HCT116 (cell line): ENCODE measurements at regions not wholly inside any gene's neighbourhood (a gene's known extent, or its start where the extent isn't known, plus 50 kb on each side); places are given as distances from the start of the nearest gene placed in this dataset.

Experiments used
- ATAC-seq: fragments of 200-7000 bp; cut with Tn5 transposase; 2 replicates; pipeline ENCODE4 v1.9.1; 2020; ENCODE audit warnings: mild to moderate bottlenecking, moderate library complexity
- BruUV-seq: library from RNA; stranded (reverse); fragments of 400-500 nt; replicated peaks from 2 replicates; lab custom pipeline; 2021; lab: Mats Ljungman, UMichigan
- CTCF ChIA-PET: fragments of 300-600 bp; sonication (Branson Sonifier 250); formaldehyde crosslinking; loops from one replicate; lab custom pipeline; 2021; ENCODE audit warnings: antibody characterized with exemption; lab: Charles Lee
- POLR2A ChIA-PET: fragments of 300-600, 350-600 bp; sonication (Branson Sonifier 250); formaldehyde crosslinking; loops from one replicate; lab custom pipeline; 2021; ENCODE audit warnings: antibody characterized with exemption; lab: Charles Lee
- RAD21 ChIA-PET, 2 experiments: fragments of 300-600 bp; sonication (Branson Sonifier 250); formaldehyde crosslinking; loops; one replicate each; lab custom pipeline; 2023; ENCODE audit warnings: low total read pairs in 2 of 2; ENCODE audit not compliant: uncharacterized antibody in 2 of 2, unreplicated experiment in 2 of 2, low non-redundant PET in 1 of 2; lab: Charles Lee
- DNase-seq: peaks from one replicate; pipeline ENCODE4 v3.0.0-alpha.2; 2010; ENCODE audit warnings: low read depth, low spot score
- H2AFZ ChIP-seq: fragments of 200-600 bp; shearing (Covaris generic), sonication (generic); 2 replicates; pipeline ENCODE4 v1.6.1; 2017; ENCODE audit warnings: low read depth, mixed run types, mixed read lengths, antibody characterized with exemption, low read length; ENCODE audit not compliant: poor library complexity, severe bottlenecking
- H3K27ac ChIP-seq: 2 replicates; pipeline ENCODE4 v1.5.1; 2012; ENCODE audit warnings: low read depth, low read length
- H3K27me3 ChIP-seq: fragments of 200-600 bp; sonication (generic); 2 replicates; pipeline ENCODE4 v1.6.1; 2016; ENCODE audit warnings: mixed run types, low read length, mixed read lengths; ENCODE audit not compliant: insufficient read depth
- H3K36me3 ChIP-seq, 2 experiments: fragments of 200-500 bp in 1 of 2; fragments of 200-600 bp in 1 of 2; sonication (Bioruptor generic) in 1 of 2; sonication (generic) in 1 of 2; 2 replicates each; pipeline versions ENCODE4 v1.5.1 to v1.6.1; 2014 to 2016; ENCODE audit warnings: low read length in 2 of 2, inconsistent platforms in 1 of 2, mixed read lengths in 1 of 2, mixed run types in 1 of 2; ENCODE audit not compliant: insufficient read depth in 2 of 2, control insufficient read depth in 1 of 2
- H3K4me1 ChIP-seq, 2 experiments: fragments of 200-600 bp in 1 of 2; sonication (generic) in 1 of 2; 2 replicates each; pipeline versions ENCODE4 v1.5.1 to v1.6.1; 2012 to 2017; ENCODE audit warnings: low read length in 2 of 2, inconsistent platforms in 1 of 2, mild to moderate bottlenecking in 1 of 2, mixed read lengths in 1 of 2, mixed run types in 1 of 2, moderate library complexity in 1 of 2; ENCODE audit not compliant: insufficient read depth in 2 of 2, control insufficient read depth in 1 of 2
- H3K4me2 ChIP-seq: fragments of 200-600 bp; sonication (generic); 2 replicates; pipeline ENCODE4 v1.6.1; 2017; ENCODE audit warnings: mixed run types, low read length, mixed read lengths
- H3K4me3 ChIP-seq, 2 experiments: fragments of 200-600 bp in 1 of 2; sonication (generic) in 1 of 2; replicated peaks in 1 of 2; 2 replicates each; pipeline ENCODE4 v1.5.1; 2011 to 2016; ENCODE audit warnings: low read length in 2 of 2, control low read depth in 1 of 2, low read depth in 1 of 2, mild to moderate bottlenecking in 1 of 2, mixed read lengths in 1 of 2, mixed run types in 1 of 2
- H3K79me2 ChIP-seq: fragments of 200-600 bp; sonication (generic); 2 replicates; pipeline ENCODE4 v1.6.1; 2017; ENCODE audit warnings: mild to moderate bottlenecking, mixed run types, low read length, moderate library complexity, mixed read lengths; ENCODE audit not compliant: insufficient read depth
- H3K9ac ChIP-seq: fragments of 200-600 bp; sonication (generic); 2 replicates; pipeline ENCODE4 v1.6.1; 2016; ENCODE audit warnings: low read length, mixed read lengths
- H3K9me2 ChIP-seq: fragments of 200-600 bp; sonication (generic), shearing (Covaris generic); 2 replicates; pipeline ENCODE4 v1.6.1; 2017; ENCODE audit warnings: mixed run types, mild to moderate bottlenecking, moderate library complexity; ENCODE audit not compliant: insufficient read depth
- H3K9me3 ChIP-seq, 2 experiments: fragments of 200-500 bp in 1 of 2; fragments of 200-600 bp in 1 of 2; sonication (Bioruptor generic) in 1 of 2; sonication (generic) in 1 of 2; 2 replicates each; pipeline ENCODE4 v1.6.1; 2014 to 2017; ENCODE audit warnings: low read length in 2 of 2, mixed read lengths in 2 of 2, inconsistent platforms in 1 of 2, low read depth in 1 of 2, mild to moderate bottlenecking in 1 of 2, mixed run types in 1 of 2, moderate library complexity in 1 of 2; ENCODE audit not compliant: control insufficient read depth in 1 of 2, insufficient read depth in 1 of 2
- H4K20me1 ChIP-seq: fragments of 200-600 bp; sonication (generic), shearing (Covaris generic); 2 replicates; pipeline ENCODE4 v1.6.1; 2017; ENCODE audit warnings: mixed run types, mild to moderate bottlenecking, moderate library complexity; ENCODE audit not compliant: insufficient read depth
- ATF3 ChIP-seq: IDR thresholded peaks from 2 replicates; pipeline ENCODE4 v1.6.1; 2012
- EGR1 ChIP-seq: IDR thresholded peaks from 2 replicates; pipeline ENCODE4 v1.6.1; 2012; ENCODE audit warnings: low read depth
- ELF1 ChIP-seq: IDR thresholded peaks from 2 replicates; pipeline ENCODE4 v1.6.1; 2012; ENCODE audit warnings: low read depth, borderline replicate concordance
- EZH2 ChIP-seq: fragments of 200-600 bp; sonication (generic); IDR thresholded peaks from 2 replicates; pipeline ENCODE4 v1.6.1; 2017; ENCODE audit warnings: antibody characterized with exemption, mixed run types
- FOSL1 ChIP-seq: IDR thresholded peaks from 2 replicates; pipeline ENCODE4 v1.6.1; 2012; ENCODE audit warnings: low read depth
- JUND ChIP-seq: IDR thresholded peaks from 2 replicates; pipeline ENCODE4 v1.6.1; 2012
- POLR2A ChIP-seq: IDR thresholded peaks from 2 replicates; pipeline ENCODE4 v1.7.0; 2011; ENCODE audit warnings: borderline replicate concordance; ENCODE audit not compliant: insufficient read depth, insufficient read length; ENCODE audit errors: extremely low read depth
- RAD21 ChIP-seq: IDR thresholded peaks from 2 replicates; pipeline ENCODE4 v1.6.1; 2012; ENCODE audit warnings: low read depth, mild to moderate bottlenecking
- SIN3A ChIP-seq: IDR thresholded peaks from 2 replicates; pipeline ENCODE4 v1.6.1; 2012; ENCODE audit warnings: low read depth
- TCF7L2 ChIP-seq: IDR thresholded peaks from 2 replicates; pipeline ENCODE4 v1.7.0; 2011; ENCODE audit warnings: borderline replicate concordance, inconsistent platforms; ENCODE audit not compliant: insufficient read depth, insufficient read length; ENCODE audit errors: extremely low read depth
- ZBTB33 ChIP-seq: IDR thresholded peaks from 2 replicates; pipeline ENCODE4 v1.6.1; 2011; ENCODE audit warnings: mild to moderate bottlenecking, low read length, moderate library complexity; ENCODE audit not compliant: insufficient replicate concordance; ENCODE audit errors: extremely low read depth
- ZFX ChIP-seq: fragments of 450-650 bp; IDR thresholded peaks from 2 replicates; pipeline ENCODE4 v1.6.1; 2017
- ZNF274 ChIP-seq: fragments of 200-500 bp; sonication (Bioruptor generic); IDR thresholded peaks from 2 replicates; pipeline ENCODE4 v1.6.1; 2014; ENCODE audit warnings: mild to moderate bottlenecking, low read depth, low read length, inconsistent platforms
- intact Hi-C: fragments of 100-400 bp; cut with micrococcal nuclease; formaldehyde crosslinking; loops from 2 replicates; pipeline ENCODE4 v1.10.0; 2022
- TF ChIP-seq, protein P1 (sequence below): IDR thresholded peaks from 2 replicates; pipeline ENCODE4 v1.6.1; 2012
- TF ChIP-seq, protein P2 (sequence below), 3 experiments: fragments of 200-600 bp in 1 of 3; sonication (generic) in 1 of 3; IDR thresholded peaks in 2 of 3; conservative IDR thresholded peaks in 1 of 3; 2 replicates each; pipeline ENCODE4 v1.5.1; 2012 to 2017; ENCODE audit warnings: low read depth in 2 of 3, low read length in 2 of 3, antibody characterized with exemption in 1 of 3, borderline replicate concordance in 1 of 3, control low read depth in 1 of 3, mild to moderate bottlenecking in 1 of 3, mixed read lengths in 1 of 3, mixed run types in 1 of 3, moderate library complexity in 1 of 3; ENCODE audit not compliant: insufficient read depth in 1 of 3

DNA sequence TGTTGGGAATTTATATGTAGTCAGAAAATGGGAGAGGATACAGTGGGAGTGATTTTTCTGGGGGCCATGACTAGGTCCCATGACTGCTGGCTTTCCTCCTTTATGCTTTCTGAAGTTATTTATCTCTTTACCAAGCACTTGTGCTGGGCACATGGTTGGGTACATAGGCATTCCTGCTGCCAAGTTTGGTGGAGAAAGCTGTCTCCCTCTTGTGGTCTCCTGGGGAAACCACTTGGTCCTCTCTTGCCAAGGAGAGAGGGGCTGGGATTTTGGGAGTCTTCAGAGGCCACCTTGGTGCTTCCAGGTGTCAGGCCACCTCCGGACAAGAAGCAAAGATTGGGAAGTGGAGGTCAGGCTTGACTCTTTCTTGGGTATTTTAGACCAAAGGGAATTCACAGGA is 120.2 kb upstream of the KCNE2 start:
- Histone ChIP-seq H3K4me3 (no peak overlapping the region), H3K79me2 (no peaks in the 10 kb centered on the region), H3K9ac (no peak overlapping the region), H2AFZ (no peak overlapping the region), H3K4me1 (no peaks in the 10 kb centered on the region), H3K27me3 (no peaks in the 10 kb centered on the region), H3K4me2 (no peak overlapping the region), H3K9me3 (peaks cover 0 to 4% of the 10 kb centered on the region in 2 experiments; a peak in 2 of 4 replicates), H3K36me3 (no peaks in the 10 kb centered on the region), H3K27ac (no peak overlapping the region), H4K20me1 (no peaks in the 10 kb centered on the region), H3K9me2 (no peaks in the 10 kb centered on the region)
- peak; percentile 86 for ATAC-seq
- intact Hi-C loops, result loop anchor here (1.0 to 2.0 kb wide), 2 partner anchors 108 to 319 kb away; no protein-coding TSS in a partner anchor
- POLR2A ChIA-PET, result interaction anchor here (0.6 kb wide), 1 partner anchor 270 kb away, joined by 3 read pairs; no protein-coding TSS in a partner anchor
- DNase-seq, result peak; percentile 19
- no TSS peak for BruUV-seq
- TF ChIP-seq FOSL1, result no peak
- TF ChIP-seq, protein P1, sequence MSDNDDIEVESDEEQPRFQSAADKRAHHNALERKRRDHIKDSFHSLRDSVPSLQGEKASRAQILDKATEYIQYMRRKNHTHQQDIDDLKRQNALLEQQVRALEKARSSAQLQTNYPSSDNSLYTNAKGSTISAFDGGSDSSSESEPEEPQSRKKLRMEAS, result peak; percentile 41; the same call in 1 of the 2 replicates
- no peak for TF ChIP-seq ZNF274
- TF ChIP-seq SIN3A, result no peak
- no peak for TF ChIP-seq EZH2
- peak; percentile 69 for TF ChIP-seq RAD21
- TF ChIP-seq ZFX, result no peak
- no peak for TF ChIP-seq ATF3
- TF ChIP-seq ZBTB33, result no peak
- no peak for TF ChIP-seq ELF1
- no peak for TF ChIP-seq TCF7L2
- TF ChIP-seq POLR2A, result no peak
- TF ChIP-seq, protein P2, sequence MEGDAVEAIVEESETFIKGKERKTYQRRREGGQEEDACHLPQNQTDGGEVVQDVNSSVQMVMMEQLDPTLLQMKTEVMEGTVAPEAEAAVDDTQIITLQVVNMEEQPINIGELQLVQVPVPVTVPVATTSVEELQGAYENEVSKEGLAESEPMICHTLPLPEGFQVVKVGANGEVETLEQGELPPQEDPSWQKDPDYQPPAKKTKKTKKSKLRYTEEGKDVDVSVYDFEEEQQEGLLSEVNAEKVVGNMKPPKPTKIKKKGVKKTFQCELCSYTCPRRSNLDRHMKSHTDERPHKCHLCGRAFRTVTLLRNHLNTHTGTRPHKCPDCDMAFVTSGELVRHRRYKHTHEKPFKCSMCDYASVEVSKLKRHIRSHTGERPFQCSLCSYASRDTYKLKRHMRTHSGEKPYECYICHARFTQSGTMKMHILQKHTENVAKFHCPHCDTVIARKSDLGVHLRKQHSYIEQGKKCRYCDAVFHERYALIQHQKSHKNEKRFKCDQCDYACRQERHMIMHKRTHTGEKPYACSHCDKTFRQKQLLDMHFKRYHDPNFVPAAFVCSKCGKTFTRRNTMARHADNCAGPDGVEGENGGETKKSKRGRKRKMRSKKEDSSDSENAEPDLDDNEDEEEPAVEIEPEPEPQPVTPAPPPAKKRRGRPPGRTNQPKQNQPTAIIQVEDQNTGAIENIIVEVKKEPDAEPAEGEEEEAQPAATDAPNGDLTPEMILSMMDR (IDR thresholded peaks at IDR 0.05 in 2 of 3, conservative IDR thresholded peaks at IDR 0.05 in 1 of 3; ENCODE audit: borderline replicate concordance in 1 of 3, insufficient read depth in 1 of 3, low read depth in 2 of 3, low read length in 2 of 3), result peak; percentile 46 to 85 (median 70); a peak in 5 of 6 replicates
- no peak for TF ChIP-seq JUND
- TF ChIP-seq EGR1, result no peak
- CTCF ChIA-PET, result interaction anchor here (1.4 to 4.4 kb wide), 2 partner anchors 11 to 320 kb away, joined by 5 to 36 read pairs; no protein-coding TSS in a partner anchor
- RAD21 ChIA-PET, result no interaction called here
